HG02943 (cell line): ENCODE measurements at regions not wholly inside any gene's neighbourhood (a gene's known extent, or its start where the extent isn't known, plus 50 kb on each side); places are given as distances from the start of the nearest gene placed in this dataset.

Experiments
- ATAC-seq: cut with Tn5 transposase; IDR thresholded peaks from one replicate; pipeline ENCODE4 v1.9.1; 2021; ENCODE audit warnings: mild to moderate bottlenecking, low read depth, moderate library complexity; ENCODE audit not compliant: unreplicated experiment

DNA sequence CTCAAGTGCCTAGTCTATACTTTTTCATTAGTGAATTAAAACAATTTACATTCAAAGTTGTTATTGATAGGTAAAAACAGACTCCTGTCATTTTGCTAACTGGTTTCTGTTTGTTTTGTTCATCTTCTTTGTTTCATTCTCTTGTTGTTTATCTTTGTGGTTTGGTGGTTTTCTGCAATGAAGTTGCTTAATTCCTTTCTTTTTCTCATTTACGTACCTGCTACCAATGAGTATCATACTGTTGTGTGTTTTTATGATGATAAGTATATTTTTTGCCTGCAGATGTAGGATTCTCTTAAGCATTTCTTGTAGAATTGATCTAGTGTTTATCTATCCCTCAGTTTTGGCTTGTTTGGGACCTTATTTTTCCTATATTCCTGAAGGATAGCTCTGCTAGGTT lies 2230.0 kb downstream of the MAT2B start:
- ATAC-seq = no peak

- no peak for ATAC-seq
These were observed 2233.8 kb downstream of the MAT2B start for GRCh38 chr5:165739079-165739741.

DNA sequence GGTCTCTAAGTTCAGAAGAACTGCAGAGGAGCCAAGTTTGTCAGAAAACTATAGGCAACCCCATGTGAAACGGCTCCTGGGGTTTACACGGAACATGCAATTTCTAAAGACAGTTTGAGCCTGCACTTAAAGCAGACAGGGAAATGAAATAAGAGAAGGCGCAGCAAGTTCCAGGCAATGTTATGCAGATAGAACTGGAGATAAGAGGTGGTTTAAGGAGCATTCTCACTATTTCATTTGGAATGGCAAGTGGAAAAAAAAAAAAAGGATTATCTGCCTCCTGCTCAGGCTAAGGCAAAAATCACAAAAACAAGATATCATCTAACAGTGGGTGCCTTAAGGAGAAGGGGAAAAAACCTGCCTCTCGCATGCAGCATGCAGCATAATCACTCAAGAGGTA lies 2252.4 kb downstream of the MAT2B start:
- ATAC-seq = no peak

DNA sequence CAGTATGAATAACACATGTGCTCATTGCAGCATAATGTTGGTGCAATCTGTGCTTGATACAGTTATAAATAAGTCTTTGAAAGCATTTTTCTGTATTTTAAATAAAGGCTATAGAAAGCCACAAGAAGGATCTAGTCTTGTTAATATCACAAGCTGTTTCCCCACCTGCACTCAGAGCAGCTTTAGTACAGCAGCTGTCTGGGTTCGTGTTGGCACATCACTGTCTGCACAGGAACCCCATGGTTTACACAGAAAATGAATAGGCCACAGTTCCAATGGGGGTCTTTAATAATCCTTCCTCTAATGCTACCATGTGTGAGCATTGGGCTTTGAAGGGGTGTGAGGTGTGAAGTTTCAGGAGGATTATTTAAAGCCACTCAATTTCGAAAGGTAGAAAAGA lies 2269.7 kb downstream of the MAT2B start:
- no peak for ATAC-seq

- no peak for ATAC-seq
These were observed 2274.1 kb downstream of the MAT2B start for GRCh38 chr5:165779505-165779904.

GRCh38 chr5:165780901-165781300 lies 2275.5 kb downstream of the MAT2B start:
- ATAC-seq = no peak

- no peak for ATAC-seq
These were observed 2276.3 kb downstream of the MAT2B start for GRCh38 chr5:165781738-165782137.

- no peak for ATAC-seq
These were observed 2277.6 kb downstream of the MAT2B start for GRCh38 chr5:165783024-165783423.

GRCh38 chr5:165786073-165786472 lies 2280.7 kb downstream of the MAT2B start:
- no peak for ATAC-seq

GRCh38 chr5:165795073-165795472 lies 2289.7 kb downstream of the MAT2B start:
- no peak for ATAC-seq

- ATAC-seq = no peak
These were observed 2300.3 kb downstream of the MAT2B start for GRCh38 chr5:165805756-165806155.

DNA sequence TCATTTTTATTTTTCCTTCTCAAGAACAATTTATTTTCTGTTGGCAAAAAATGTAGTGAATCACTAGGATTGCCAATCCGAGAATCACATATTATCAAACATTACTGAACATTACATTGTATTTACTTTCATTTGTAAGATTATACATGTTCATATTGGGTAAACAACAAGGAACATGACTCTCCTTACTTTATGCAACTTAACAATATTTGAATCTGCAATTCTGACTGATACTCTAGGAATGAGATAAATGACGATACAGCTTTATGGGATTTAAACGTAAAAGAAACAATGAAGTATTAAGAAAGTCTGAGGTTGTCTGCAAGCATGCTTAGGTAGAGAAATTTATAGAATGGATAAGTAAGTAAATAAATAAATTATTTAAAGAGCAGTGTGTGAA lies 2302.9 kb downstream of the MAT2B start:
- ATAC-seq = no peak

DNA sequence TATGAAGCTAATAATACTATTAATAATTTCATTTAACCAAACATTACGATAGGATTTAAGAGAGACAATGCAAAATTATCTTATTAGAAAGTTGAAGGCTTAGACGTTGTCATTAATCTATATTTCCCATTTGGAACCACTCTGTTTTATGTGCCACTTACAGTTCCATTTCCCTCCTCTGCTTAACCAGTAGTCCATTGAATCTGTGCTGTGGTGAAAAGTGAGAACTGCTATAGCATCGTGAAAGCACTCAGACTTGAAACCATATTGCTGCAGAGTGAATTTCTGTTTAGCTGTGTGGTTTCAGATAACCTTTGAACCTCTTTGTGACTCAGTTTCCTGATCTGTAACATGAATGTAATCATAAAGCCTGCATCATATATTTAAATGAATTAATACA lies 2304.5 kb downstream of the MAT2B start:
- no peak for ATAC-seq

GRCh38 chr5:165829504-165829903 lies 2324.1 kb downstream of the MAT2B start:
- ATAC-seq = no peak

- no peak for ATAC-seq
These were observed 2329.5 kb downstream of the MAT2B start for GRCh38 chr5:165834891-165835290.

DNA sequence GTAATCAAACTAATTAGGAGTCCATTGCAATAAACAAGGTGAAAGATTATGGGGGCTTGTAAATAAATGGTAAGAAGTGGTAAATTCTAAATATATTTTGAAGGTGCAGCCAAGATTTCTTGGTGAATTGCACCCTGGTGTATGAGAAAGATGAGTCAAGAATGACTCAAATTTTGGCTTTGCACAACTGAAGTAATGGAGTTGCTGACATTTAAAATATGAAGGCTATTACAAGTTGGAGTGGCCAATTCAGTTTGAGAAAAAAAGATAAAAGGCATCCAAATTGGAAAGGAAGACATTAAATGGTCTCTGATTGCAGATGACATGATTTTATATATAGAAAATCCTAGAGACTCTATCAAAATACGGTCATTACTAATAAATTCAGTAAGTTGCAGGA lies 2330.6 kb downstream of the MAT2B start:
- ATAC-seq = no peak

DNA sequence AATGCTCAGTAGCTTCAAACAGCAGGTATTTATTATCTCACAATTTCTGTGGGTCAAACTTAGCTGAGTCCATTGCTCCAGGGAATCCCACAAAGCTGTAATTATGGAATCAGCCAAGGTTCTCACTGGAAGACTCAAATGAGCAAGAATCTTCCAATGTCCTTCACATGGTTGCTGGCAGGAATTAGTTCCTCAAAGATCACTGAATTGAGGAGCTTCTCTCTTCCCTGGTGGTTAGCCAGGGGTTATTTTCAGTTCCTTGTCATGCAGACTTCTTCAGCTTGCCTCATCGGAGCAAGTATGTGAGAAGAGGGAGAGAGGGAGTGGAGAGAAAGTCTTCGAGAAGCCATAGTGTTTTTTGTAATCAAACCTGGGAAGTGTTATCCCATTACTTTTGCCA lies 2331.9 kb downstream of the MAT2B start:
- no peak for ATAC-seq

- no peak for ATAC-seq
These were observed 2339.2 kb downstream of the MAT2B start for GRCh38 chr5:165844571-165844970.

- ATAC-seq = no peak
These were observed 2352.7 kb downstream of the MAT2B start for GRCh38 chr5:165858118-165858517.

DNA sequence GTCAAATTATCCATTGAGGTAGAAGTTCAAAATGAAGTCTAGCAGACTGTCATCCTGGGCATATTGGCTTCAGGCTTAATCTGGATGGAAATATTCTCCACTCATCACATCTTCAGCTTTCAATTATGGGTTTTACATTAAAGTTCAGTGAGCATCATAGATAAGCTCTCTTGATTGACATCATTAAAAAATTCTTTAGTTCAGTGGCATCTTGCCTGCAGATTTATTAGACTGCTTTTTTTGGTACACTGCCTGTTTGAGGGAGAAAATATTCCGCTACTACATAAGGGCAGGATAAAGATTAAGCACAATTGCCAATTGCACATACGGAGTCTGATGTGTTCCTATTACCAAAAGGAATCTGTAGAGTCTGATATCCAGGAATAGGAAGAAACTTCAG lies 2353.8 kb downstream of the MAT2B start:
- ATAC-seq = no peak

DNA sequence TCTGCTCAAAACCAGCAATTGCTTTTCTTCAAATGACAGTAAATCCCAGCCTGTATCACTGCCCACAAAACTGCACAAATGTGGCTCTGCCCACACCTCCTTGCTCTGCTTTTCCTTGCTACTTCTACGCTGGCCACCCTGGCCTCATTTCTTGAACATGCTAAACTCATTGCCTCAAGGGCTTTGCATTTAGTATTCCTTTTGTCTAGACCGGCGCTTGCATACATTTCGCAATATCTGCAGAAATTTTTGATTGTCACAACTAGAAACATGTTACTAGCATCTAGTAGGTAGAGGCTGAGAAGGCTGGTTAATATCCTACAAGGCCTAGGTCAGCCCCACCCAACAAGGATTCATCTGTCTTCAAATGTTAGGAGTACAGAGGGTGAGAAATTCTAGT lies 2357.8 kb downstream of the MAT2B start:
- ATAC-seq = no peak

DNA sequence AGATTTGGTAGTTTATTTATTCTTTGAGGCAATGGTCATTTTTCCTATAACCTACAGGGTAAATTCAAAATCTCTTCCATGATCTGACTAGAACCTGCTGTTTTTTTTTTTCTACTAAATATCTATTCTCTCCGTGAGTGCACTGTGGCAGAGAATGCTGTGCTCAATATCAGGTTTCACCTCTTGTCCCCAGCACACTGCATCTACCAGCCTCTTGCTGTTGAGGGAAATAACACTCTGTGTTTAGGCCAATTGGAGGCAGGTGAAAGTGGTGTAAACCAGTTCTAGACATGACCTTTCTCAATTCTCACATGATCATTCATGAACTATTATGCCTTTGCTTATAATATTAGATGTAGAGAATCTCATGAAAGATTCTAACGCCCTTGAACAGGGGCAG lies 2365.9 kb downstream of the MAT2B start:
- ATAC-seq = no peak

DNA sequence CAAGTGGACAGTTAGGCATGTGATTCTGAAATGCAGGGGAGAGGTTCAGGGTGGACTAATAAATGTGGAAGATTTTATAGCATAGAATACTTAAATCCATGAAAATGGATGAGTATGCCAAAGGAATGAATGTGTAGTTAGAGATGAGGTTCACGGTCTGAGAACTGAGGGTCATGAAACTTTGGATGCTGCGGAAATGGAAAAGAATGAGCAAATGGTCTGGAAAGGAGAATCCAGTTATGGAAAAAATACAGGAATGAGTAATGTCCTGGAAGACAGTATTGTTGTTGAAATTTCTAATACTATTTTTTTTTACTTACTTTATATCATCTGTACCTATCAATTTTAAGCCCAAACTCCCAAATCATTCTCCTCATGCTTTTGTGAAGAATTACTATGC lies 2369.4 kb downstream of the MAT2B start:
- ATAC-seq = no peak
